IMR-90 (cell line): ENCODE measurements at regions not wholly inside any gene's neighbourhood (a gene's known extent, or its start where the extent isn't known, plus 50 kb on each side); places are given as distances from the start of the nearest gene placed in this dataset.

Source experiments
- ATAC-seq: fragments of 200-7000 bp; cut with Tn5 transposase; 2 replicates; pipeline ENCODE4 v1.9.1; 2020; ENCODE audit warnings: low read depth, mild to moderate bottlenecking, moderate library complexity
- BruUV-seq: library from RNA; stranded (reverse); fragments of 400-500 nt; replicated peaks from 2 replicates; lab custom pipeline; 2021; lab: Mats Ljungman, UMichigan
- CTCF ChIA-PET: fragments of 300-600 bp; formaldehyde crosslinking; extraction: SDS; loops from one replicate; lab custom pipeline; 2021; ENCODE audit warnings: antibody characterized with exemption; lab: Yijun Ruan, JAX
- POLR2A ChIA-PET: fragments of 300-600 bp; sonication (Branson Sonifier 250); formaldehyde crosslinking; loops from one replicate; lab custom pipeline; 2022; ENCODE audit warnings: antibody characterized with exemption; ENCODE audit not compliant: unreplicated experiment; lab: Charles Lee
- DNase-seq: peaks from one replicate; pipeline ENCODE4 v3.0.0; 2013
- H2AFZ ChIP-seq: replicated peaks from 2 replicates; pipeline ENCODE3; 2013; ENCODE audit warnings: low read length, mild to moderate bottlenecking; ENCODE audit not compliant: poor library complexity
- H2AK5ac ChIP-seq: 2 replicates; pipeline ENCODE4 v1.6.1; 2013; ENCODE audit warnings: low read depth, low read length, inconsistent platforms
- H2AK9ac ChIP-seq: replicated peaks from 2 replicates; pipeline ENCODE3; 2013; ENCODE audit warnings: mild to moderate bottlenecking, low read depth, low read length, moderate library complexity; ENCODE audit not compliant: poor library complexity
- H2BK120ac ChIP-seq: 2 replicates; pipeline ENCODE4 v1.6.1; 2013; ENCODE audit warnings: low read depth, low read length, inconsistent platforms
- H2BK15ac ChIP-seq: 3 replicates; pipeline ENCODE4 v1.6.1; 2013; ENCODE audit warnings: low read depth, low read length, inconsistent platforms
- H2BK20ac ChIP-seq: 2 replicates; pipeline ENCODE4 v1.6.1; 2013; ENCODE audit warnings: low read depth, mild to moderate bottlenecking, inconsistent platforms, low read length, moderate library complexity
- H2BK5ac ChIP-seq: 2 replicates; pipeline ENCODE4 v1.6.1; 2013; ENCODE audit warnings: mild to moderate bottlenecking, low read depth, low read length, inconsistent platforms; ENCODE audit not compliant: poor library complexity, severe bottlenecking
- H3K14ac ChIP-seq: replicated peaks from 2 replicates; pipeline ENCODE4 v1.6.1; 2013; ENCODE audit warnings: low read depth, low read length, inconsistent platforms
- H3K18ac ChIP-seq: 2 replicates; pipeline ENCODE4 v1.6.1; 2013; ENCODE audit warnings: low read depth, low read length, control low read depth
- H3K23ac ChIP-seq: 2 replicates; pipeline ENCODE4 v1.6.1; 2013; ENCODE audit warnings: low read depth, low read length, inconsistent platforms
- H3K27ac ChIP-seq: 2 replicates; pipeline ENCODE4 v1.5.1; 2013; ENCODE audit warnings: mild to moderate bottlenecking, control low read depth, low read length; ENCODE audit not compliant: insufficient read depth
- H3K27me3 ChIP-seq: 2 replicates; pipeline ENCODE4 v1.6.1; 2013; ENCODE audit warnings: low read length; ENCODE audit not compliant: control insufficient read depth, insufficient read depth
- H3K36me3 ChIP-seq: 2 replicates; pipeline ENCODE4 v1.6.1; 2013; ENCODE audit warnings: low read length, mixed read lengths; ENCODE audit not compliant: control insufficient read depth, insufficient read depth
- H3K4ac ChIP-seq: 2 replicates; pipeline ENCODE4 v1.6.1; 2013; ENCODE audit warnings: low read depth, low read length, inconsistent platforms
- H3K4me1 ChIP-seq: 2 replicates; pipeline ENCODE4 v1.6.1; 2013; ENCODE audit warnings: low read length, mixed read lengths; ENCODE audit not compliant: control insufficient read depth, insufficient read depth
- H3K4me2 ChIP-seq: 2 replicates; pipeline ENCODE4 v1.6.1; 2013; ENCODE audit warnings: low read depth, mild to moderate bottlenecking, control low read depth, low read length, moderate library complexity
- H3K4me3 ChIP-seq: 2 replicates; pipeline ENCODE4 v1.5.1; 2013; ENCODE audit warnings: low read depth, mild to moderate bottlenecking, control low read depth, low read length, moderate library complexity; ENCODE audit not compliant: insufficient read depth
- H3K56ac ChIP-seq: 2 replicates; pipeline ENCODE4 v1.6.1; 2013; ENCODE audit warnings: low read length, inconsistent platforms; ENCODE audit not compliant: insufficient read depth; ENCODE audit errors: extremely low read depth
- H3K79me1 ChIP-seq, 2 experiments: 2 replicates each; pipeline ENCODE4 v1.6.1; 2013; ENCODE audit warnings: low read length in 2 of 2, inconsistent platforms in 1 of 2, low read depth in 1 of 2
- H3K9ac ChIP-seq: 2 replicates; pipeline ENCODE4 v1.6.1; 2013; ENCODE audit warnings: low read depth, low read length, control low read depth
- H3K9me1 ChIP-seq: 2 replicates; pipeline ENCODE4 v1.6.1; 2013; ENCODE audit warnings: low read length, inconsistent platforms; ENCODE audit not compliant: insufficient read depth
- H3K9me3 ChIP-seq: 2 replicates; pipeline ENCODE4 v1.6.1; 2013; ENCODE audit warnings: low read length; ENCODE audit not compliant: control insufficient read depth, insufficient read depth
- H4K20me1 ChIP-seq: 2 replicates; pipeline ENCODE4 v1.6.1; 2013; ENCODE audit warnings: low read length, inconsistent platforms; ENCODE audit not compliant: insufficient read depth
- H4K5ac ChIP-seq: 2 replicates; pipeline ENCODE4 v1.6.1; 2013; ENCODE audit warnings: mild to moderate bottlenecking, low read depth, low read length, control low read depth
- H4K8ac ChIP-seq, 2 experiments: 2 replicates each; pipeline ENCODE4 v1.6.1; 2013; ENCODE audit warnings: low read depth in 2 of 2, low read length in 2 of 2, control low read depth in 1 of 2, inconsistent platforms in 1 of 2
- H4K91ac ChIP-seq: 2 replicates; pipeline ENCODE4 v1.6.1; 2013; ENCODE audit warnings: low read depth, low read length, inconsistent platforms; ENCODE audit not compliant: insufficient read depth
- MAZ ChIP-seq: IDR thresholded peaks from 2 replicates; pipeline ENCODE4 v1.6.1; 2012; ENCODE audit warnings: low read depth, mild to moderate bottlenecking, low read length, improper control_type of control experiment, moderate library complexity, borderline replicate concordance
- MXI1 ChIP-seq: IDR thresholded peaks from 2 replicates; pipeline ENCODE4 v1.6.1; 2012; ENCODE audit warnings: low read depth, mild to moderate bottlenecking, low read length, moderate library complexity, borderline replicate concordance
- POLR2A ChIP-seq: IDR thresholded peaks from 2 replicates; pipeline ENCODE4 v1.6.1; 2012; ENCODE audit warnings: mild to moderate bottlenecking, low read depth, low read length
- RAD21 ChIP-seq: IDR thresholded peaks from 2 replicates; pipeline ENCODE4 v1.6.1; 2012; ENCODE audit warnings: low read length, improper control_type of control experiment
- RCOR1 ChIP-seq: IDR thresholded peaks from 2 replicates; pipeline ENCODE4 v1.6.1; 2012; ENCODE audit warnings: mild to moderate bottlenecking, low read length, improper control_type of control experiment; ENCODE audit not compliant: insufficient replicate concordance
- whole genome bisulfite sequencing, 2 experiments: methylation state at CpG; one replicate each; pipeline versions ENCODE4 v1.1.5 to v1.1.7; 2013; ENCODE audit warnings: missing lambda C conversion rate in 2 of 2; ENCODE audit not compliant: insufficient read length in 1 of 2; ENCODE audit errors: extremely low coverage in 2 of 2; 5-methylcytosine and 5-hydroxymethylcytosine counted together
- dilution Hi-C: fragments of 300-500 bp; cut with HindIII; formaldehyde crosslinking; loops from one replicate; pipeline ENCODE4 v1.14.3; 2018; ENCODE audit warnings: low sequenced_read_pairs; ENCODE audit not compliant: unreplicated experiment
- in situ Hi-C: fragments of 300-500 bp; cut with MboI; formaldehyde crosslinking; loops from 3 replicates; pipeline ENCODE4 v1.14.3; 2019; ENCODE audit warnings: low sequenced_read_pairs, inconsistent platforms, mixed read lengths
- intact Hi-C: fragments of 100-400 bp; cut with micrococcal nuclease; formaldehyde crosslinking; loops from 2 replicates; pipeline ENCODE4 v1.10.0; 2022
- TF ChIP-seq, protein P1 (sequence below): conservative IDR thresholded peaks from 2 replicates; pipeline ENCODE4 v1.5.1; 2012; ENCODE audit warnings: mild to moderate bottlenecking, low read depth, low read length, improper control_type of control experiment
- TF ChIP-seq, protein P2 (sequence below): fragments of 150-350 bp; IDR thresholded peaks from 2 replicates; pipeline ENCODE4 v1.6.1; 2016; ENCODE audit warnings: low read depth, mild to moderate bottlenecking, low read length, moderate library complexity, borderline replicate concordance

DNA sequence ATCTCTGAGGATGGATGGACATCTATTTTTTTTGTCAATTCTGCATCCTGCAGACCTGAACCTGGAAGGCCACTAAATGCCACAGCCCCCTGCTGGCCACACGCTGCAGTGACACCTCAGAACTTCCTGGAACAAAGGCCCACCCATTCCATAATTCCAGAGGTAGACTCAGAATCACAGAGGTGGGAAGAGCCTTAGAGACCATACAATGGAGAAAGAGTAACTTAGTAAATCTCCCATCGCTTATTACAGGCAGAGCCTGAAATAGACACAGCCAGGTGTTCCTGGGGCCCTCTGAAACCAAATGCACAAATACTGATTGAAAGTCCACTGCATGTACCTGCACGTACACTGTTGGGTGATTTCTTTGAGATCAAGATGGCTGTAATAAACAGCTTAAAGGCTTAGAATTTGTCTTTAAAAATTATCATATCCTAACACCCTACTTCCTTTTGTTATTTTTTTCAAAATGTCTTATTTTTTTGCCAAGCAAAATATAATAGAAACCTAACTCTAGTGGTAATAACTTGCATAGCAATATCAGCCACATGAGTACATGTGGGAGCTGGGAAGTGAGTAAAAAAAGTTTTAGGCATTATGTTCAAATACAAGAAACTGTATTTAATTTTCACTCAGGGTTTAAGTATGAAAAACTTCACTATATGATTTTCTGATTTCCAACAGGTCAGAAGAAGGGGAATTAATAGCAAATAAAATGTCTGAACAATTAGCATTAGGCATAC lies 62.7 kb downstream of the EOMES start (continued):
- no peak for TF ChIP-seq RCOR1

DNA sequence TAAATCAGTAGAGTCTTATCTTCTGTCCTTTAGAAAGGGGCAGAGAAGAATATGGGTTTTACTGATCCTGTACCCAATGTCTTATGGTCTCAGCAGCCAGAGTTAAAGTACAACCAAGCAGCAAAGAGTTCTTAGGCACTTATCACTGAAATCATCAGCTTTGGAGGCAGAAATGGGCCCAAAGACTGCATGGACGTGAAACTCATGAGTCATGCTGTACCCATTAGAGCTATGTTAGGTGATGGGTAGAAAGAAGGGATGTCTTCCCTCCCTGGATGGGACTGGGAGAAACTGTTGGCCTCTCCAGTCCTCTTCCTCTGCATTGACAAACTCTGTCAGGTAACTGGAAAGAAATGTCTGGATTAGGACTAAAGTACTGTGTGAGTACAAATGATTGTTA lies 63.4 kb downstream of the EOMES start:
- CTCF ChIA-PET, result interaction anchor here (1.1 kb wide), 1 partner anchor 22 kb away, joined by 4 read pairs; no protein-coding TSS in a partner anchor
- H2AFZ ChIP-seq, result peak overlapping the region; percentile 12
- dilution Hi-C loops, result no loop called here

More for the DNA sequence above, 63.4 kb downstream of the EOMES start:
- ATAC-seq (no peak), DNase-seq (no peak)
- Histone ChIP-seq H2BK20ac (peak overlapping the region; percentile 78), H3K9me1 (no peaks in the 10 kb centered on the region), H3K14ac (peak overlapping the region; percentile 3), H3K18ac (peak overlapping the region; percentile 37; the same call in 1 of the 2 replicates), H3K4me1 (peaks cover 2% of the 10 kb centered on the region; the same call in 1 of the 2 replicates), H4K20me1 (no peaks in the 10 kb centered on the region), H4K8ac (no peak overlapping the region), H4K5ac (peak overlapping the region; percentile 44; the same call in 1 of the 2 replicates), H3K9me3 (no peaks in the 10 kb centered on the region), H3K4ac (peak overlapping the region; percentile 18; the same call in 1 of the 2 replicates), H3K27me3 (no peaks in the 10 kb centered on the region), H2BK15ac (peak overlapping the region; percentile 37; the same call in 1 of the 3 replicates), H2AK5ac (peak overlapping the region; percentile 80), H3K9ac (no peak overlapping the region), H3K4me2 (no peak overlapping the region), H4K91ac (peak overlapping the region; percentile 13; the same call in 1 of the 2 replicates), H3K36me3 (no peaks in the 10 kb centered on the region), H3K27ac (no peak overlapping the region), H3K79me1 (no peaks in the 10 kb centered on the region), H2BK120ac (peak overlapping the region; percentile 23; the same call in 1 of the 2 replicates), H2BK5ac (peak overlapping the region; percentile 20), H3K4me3 (no peak overlapping the region), H3K23ac (peak overlapping the region; percentile 48; the same call in 1 of the 2 replicates), H3K56ac (no peak overlapping the region), H2AK9ac (no peak overlapping the region)
- POLR2A ChIA-PET, result no interaction called here
- BruUV-seq, result no TSS peak
- no CpG with 5 or more reads among the region's 1 CpG for WGBS, 2 experiments
- in situ Hi-C loops, result no loop called here
- TF ChIP-seq MXI1 (no peak), POLR2A (no peak), RAD21 (no peak), MAZ (no peak), RCOR1 (no peak)
- TF ChIP-seq, protein P1, sequence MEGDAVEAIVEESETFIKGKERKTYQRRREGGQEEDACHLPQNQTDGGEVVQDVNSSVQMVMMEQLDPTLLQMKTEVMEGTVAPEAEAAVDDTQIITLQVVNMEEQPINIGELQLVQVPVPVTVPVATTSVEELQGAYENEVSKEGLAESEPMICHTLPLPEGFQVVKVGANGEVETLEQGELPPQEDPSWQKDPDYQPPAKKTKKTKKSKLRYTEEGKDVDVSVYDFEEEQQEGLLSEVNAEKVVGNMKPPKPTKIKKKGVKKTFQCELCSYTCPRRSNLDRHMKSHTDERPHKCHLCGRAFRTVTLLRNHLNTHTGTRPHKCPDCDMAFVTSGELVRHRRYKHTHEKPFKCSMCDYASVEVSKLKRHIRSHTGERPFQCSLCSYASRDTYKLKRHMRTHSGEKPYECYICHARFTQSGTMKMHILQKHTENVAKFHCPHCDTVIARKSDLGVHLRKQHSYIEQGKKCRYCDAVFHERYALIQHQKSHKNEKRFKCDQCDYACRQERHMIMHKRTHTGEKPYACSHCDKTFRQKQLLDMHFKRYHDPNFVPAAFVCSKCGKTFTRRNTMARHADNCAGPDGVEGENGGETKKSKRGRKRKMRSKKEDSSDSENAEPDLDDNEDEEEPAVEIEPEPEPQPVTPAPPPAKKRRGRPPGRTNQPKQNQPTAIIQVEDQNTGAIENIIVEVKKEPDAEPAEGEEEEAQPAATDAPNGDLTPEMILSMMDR, result no peak
- TF ChIP-seq, protein P2, sequence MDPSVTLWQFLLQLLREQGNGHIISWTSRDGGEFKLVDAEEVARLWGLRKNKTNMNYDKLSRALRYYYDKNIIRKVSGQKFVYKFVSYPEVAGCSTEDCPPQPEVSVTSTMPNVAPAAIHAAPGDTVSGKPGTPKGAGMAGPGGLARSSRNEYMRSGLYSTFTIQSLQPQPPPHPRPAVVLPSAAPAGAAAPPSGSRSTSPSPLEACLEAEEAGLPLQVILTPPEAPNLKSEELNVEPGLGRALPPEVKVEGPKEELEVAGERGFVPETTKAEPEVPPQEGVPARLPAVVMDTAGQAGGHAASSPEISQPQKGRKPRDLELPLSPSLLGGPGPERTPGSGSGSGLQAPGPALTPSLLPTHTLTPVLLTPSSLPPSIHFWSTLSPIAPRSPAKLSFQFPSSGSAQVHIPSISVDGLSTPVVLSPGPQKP, result no peak
- intact Hi-C loops, result loop anchor here (1.0 kb wide), 1 partner anchor 175 kb away; no protein-coding TSS in a partner anchor
